ENCODE measurements at regions not wholly inside any gene's neighbourhood (a gene's known extent, or its start where the extent isn't known, plus 50 kb on each side); places are given as distances from the start of the nearest gene placed in this dataset.

DNA sequence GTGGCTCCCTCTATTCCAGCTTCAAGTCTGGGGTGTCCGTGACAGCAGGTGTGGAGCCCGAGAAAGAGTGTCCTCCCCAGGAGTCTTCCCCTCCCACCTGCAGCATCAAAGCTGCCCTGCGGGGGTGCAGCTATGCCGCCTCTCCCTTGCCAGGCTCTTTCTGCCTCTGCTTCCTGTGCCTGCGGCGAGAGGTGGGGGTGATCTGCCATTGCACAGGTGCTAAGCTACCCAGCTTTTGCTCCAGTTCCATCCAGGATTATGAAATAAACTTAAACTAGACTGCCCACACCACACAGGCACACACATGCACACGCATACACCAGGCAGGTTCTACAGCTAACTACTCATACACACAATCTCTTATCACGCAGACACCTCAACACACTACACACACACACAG, 104.7 kb upstream of the CLDN10 start:
- DNase-seq (ENCODE audit: low read depth in 2 of 2), result no peak

DNA sequence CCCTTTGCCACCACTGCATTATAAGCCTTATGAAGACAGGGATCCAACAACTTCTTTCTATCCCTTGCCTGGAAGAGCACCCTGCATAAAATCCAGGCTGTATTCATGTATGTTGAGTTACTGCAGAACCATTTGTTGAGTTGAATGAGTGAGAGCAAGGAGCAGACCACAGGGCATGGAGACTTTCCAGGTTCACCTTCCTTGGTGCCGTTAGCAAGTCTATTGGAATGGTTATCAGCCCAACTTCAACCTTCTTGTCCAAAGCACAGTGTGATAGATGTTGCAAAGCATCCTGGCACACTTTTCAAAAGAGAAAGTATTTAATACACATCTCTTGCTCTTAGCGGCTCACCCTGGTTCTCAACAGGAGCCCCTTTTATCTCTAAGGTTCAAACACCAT, 100.9 kb upstream of the CLDN10 start:
- no peak for DNase-seq (ENCODE audit: low read depth in 2 of 2)

DNA sequence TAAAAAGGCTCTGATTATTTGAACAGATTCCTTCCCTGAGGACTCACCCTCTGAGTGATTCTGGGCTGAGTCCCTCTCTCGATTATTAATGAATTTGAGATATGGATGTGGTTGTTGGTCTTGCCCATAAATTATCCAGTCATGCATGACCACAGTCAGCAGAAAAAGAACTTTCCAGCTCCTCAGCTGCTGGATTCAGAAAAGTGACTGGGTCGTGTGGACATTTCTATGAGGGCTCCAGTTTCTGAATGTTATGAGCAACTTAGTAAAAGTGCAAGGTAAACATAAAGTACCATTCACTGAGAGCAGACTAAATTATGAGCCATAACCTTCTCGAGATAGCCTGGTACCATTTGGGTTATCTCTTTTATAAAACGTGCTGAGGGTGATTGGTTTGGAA, 100.1 kb upstream of the CLDN10 start:
- no peak for DNase-seq (ENCODE audit: low read depth in 2 of 2)

DNA sequence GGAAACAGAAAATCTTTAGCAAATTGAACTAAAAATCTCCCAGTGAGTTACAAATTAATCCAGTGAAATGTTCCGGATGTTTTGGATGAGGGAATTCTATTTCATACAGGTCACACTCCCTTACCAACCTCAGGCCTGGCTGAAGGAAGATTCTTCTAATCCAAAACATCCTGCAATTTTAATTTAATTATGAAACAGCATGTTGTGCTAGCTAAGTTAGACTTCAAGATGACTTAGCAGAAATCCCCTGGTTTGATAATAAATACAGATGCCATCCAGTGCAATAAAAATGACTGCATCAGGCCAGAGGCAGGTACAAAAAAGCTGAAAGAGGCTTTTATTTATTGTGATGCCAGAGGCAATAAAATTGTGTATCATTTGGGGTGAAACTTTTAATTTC, 96.7 kb upstream of the CLDN10 start:
- no peak for DNase-seq (ENCODE audit: low read depth in 2 of 2)

DNA sequence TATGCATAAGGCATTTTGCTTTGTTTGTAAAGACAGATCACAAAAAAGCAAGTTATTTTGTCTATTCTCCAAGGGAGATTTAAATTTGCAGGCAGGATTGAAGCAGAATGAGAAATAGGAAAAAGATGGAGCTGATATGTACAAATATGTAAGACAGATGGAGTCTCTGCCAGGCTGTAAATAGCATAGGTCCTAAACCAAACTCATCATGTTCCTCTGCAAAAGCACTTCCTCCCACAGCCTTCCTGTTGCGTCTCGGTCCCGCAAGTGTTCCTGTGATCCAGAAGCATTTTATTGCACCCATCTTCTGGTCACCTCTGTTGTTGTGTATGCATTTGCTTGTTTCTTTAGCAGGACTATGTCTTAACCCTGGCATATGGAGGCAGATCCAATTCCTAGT, 95.7 kb upstream of the CLDN10 start:
- DNase-seq (ENCODE audit: low read depth in 2 of 2), result no peak

DNA sequence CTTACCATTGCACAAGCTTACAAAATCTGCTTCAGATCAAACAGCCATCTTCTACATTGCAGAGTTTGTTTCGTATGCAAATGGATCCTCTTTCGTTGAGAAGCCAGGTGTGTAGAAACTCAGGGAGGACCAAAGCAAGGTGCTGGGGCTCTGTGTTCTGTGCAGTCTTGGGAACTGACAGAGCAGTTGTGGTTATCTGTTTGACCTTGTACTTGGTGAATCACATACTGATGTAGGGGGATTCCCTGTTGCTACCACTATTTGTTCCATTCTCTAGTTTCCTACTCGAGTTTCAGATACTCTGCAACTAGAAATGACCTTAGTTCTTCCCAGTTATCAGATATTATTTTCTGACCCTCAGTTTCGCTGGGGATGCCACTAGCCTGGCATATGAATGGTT, 95.2 kb upstream of the CLDN10 start:
- no peak for DNase-seq (ENCODE audit: low read depth in 2 of 2)

DNA sequence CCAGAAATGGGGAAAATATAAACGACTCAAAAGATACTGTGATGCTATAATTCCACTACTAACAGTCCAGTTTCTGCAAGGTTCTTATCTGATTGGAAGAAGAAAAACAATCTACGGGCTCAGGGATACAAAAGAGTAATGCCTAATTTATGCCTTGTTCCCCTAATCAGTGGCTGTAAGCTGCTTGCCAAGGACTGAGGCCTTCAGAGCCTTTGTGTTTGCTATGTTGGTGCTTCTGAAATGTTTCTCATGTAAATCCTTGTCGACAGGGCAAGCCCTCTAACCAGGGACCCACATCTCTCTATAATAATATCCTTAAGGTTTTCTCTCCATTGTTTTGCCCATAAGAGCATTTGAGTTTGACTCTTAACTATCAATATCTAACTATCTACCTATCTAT, 89.7 kb upstream of the CLDN10 start:
- no peak for DNase-seq (ENCODE audit: low read depth in 2 of 2)

DNA sequence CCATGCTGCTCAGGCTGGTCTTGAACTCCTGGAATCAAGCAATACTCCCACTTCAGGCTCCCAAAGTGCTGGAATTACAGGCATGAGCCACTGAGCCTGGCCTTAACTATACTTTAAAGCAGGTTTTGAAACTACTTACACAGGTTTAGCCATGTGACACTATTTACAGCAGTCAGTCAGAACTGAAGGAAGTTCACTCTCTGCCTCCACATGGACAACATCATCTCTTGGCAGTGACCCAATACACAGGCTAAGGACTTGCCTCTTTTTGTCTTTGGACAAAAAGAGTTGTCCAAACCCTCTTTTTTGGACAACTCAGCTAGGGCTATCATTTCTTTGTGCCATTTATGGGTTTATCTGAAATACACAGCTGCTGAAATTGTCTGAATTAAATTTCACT, 89.0 kb upstream of the CLDN10 start:
- DNase-seq (ENCODE audit: low read depth in 2 of 2), result no peak

DNA sequence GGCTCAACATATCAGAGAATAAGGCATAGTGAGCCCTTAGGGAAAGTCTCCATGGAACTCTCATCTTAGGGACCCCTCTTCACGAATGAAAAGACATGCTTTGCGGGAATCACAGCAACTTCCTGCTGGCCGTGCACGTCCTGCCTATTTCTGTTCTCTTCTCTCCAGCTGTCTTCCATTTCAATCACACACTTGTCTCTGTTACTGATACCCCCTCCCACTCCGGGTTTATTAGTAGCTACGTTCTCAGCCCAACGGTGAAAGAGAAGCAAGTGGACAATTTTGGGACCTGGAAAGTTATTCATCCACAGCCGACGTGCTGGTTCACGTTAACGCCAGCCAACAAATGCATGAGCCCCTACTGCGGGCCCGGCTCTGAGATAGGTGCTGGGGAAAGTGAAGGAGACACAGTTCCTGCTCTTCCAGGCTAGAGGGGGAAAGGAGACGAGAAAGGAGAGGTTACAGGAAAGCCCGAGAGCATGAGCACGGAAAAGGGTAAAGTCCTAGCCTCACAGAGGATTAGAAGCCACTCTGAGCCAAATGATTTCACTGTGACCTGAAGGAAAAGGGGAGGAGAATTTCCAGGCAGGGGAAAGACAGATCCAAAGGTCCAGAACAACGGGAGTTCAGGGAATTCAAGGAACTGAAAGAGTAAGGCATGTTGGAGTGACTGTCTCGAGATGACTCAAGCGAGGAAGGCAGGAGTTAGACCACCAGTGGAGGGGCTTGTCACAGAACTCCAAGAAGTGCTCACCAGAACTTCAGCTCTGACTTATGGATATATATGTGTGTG, 81.8 kb upstream of the CLDN10 start:
- DNase-seq (ENCODE audit: low read depth in 2 of 2), result no peak

DNA sequence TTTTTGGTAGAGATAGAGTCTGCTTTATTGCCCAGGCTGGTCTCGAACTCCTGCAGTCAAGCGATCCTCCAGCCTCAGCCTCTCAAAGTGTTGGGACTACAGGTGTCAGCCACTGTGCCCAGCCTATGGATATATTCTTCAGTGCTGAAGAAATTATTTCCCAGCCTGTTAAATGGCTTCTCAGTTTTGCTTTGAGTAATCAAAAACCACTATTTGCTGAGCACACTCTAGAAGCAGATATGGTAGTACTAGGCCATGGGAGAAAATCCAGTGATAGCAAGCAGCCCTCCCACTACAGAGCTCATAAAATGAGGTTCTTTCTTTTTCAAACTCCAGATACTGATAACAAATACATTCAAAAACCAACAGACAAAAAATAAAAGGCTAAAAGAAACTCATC, 80.6 kb upstream of the CLDN10 start:
- no peak for DNase-seq (ENCODE audit: low read depth in 2 of 2)

DNA sequence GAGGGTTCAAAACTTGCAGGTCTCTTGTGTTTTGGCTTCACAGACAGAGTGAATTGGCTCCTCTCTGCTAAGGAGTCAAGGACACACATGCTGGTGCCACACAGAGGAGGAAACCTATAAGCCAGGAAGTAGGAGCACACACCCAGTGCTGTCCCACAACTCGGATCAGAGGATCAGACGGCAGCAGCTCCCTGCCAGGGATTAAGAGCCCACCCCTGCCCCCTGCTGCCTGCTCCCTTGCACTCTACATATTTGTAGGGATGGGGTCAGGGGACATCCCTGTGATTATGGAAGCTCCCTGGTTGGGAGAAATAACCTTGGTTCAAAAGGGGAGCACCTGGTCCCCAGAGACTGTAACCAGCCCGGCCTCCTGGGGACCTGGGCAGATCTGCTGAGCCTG, 77.5 kb upstream of the CLDN10 start:
- no peak for DNase-seq (ENCODE audit: low read depth in 2 of 2)

DNA sequence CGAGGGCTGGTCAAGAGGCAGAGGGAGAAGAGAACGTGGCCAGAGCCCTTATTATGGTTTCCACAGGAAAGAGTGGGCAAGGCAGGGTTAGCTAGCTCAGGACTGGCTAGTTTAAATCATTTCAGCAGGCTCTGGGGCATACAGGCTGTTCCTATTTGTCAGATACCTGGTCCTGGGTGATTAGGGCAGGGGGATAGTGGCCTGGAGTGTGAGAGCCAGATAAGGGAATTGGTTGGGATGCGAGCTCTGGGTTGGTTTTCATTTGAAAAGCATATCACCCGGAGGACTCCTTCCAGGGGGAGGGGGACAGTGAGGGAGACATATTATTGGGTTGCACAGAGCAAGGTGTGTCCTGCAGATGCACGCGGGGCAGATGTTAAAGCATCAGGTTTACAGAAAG, 75.3 kb upstream of the CLDN10 start:
- DNase-seq (ENCODE audit: low read depth in 2 of 2), result no peak

DNA sequence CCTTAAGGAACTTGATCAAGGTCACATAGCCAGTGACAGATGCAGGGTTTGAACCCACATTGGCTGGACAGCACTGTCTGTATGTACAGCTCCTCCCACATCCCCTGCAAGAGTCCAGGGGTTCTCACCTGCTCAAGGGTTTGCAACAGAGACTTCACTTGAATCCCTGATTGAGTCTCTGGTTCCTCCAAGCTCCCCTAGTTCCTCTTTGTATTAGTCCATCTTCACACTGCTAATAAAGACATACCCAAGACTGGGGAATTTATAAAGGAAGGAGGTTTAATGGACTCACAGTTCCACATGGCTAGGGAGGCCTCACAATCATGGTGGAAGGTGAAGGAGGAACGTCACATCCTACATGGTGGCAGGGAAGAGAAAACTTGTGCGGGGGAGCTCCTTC, 72.8 kb upstream of the CLDN10 start:
- DNase-seq (ENCODE audit: low read depth in 2 of 2), result no peak

DNA sequence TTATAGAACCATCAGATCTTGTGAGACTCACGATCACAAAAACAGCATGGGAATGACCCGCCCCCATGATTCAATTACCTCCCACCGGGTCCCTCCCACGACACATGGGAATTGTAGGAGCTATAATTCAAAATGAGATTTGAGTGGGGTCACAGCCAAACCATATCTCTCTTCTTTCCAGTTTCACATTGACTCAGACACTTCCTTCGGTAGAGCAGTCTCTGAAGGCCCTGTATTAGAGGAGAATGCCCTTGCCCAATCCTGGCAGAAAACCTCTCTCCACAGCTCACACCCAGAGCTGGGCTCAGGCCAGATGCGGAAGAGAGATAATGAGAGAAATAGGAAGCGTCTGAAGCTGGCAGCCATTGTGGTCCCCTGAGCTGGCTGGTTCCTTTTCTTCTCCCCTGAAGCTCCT, 72.4 kb upstream of the CLDN10 start:
- no peak for DNase-seq (ENCODE audit: low read depth in 2 of 2)

DNA sequence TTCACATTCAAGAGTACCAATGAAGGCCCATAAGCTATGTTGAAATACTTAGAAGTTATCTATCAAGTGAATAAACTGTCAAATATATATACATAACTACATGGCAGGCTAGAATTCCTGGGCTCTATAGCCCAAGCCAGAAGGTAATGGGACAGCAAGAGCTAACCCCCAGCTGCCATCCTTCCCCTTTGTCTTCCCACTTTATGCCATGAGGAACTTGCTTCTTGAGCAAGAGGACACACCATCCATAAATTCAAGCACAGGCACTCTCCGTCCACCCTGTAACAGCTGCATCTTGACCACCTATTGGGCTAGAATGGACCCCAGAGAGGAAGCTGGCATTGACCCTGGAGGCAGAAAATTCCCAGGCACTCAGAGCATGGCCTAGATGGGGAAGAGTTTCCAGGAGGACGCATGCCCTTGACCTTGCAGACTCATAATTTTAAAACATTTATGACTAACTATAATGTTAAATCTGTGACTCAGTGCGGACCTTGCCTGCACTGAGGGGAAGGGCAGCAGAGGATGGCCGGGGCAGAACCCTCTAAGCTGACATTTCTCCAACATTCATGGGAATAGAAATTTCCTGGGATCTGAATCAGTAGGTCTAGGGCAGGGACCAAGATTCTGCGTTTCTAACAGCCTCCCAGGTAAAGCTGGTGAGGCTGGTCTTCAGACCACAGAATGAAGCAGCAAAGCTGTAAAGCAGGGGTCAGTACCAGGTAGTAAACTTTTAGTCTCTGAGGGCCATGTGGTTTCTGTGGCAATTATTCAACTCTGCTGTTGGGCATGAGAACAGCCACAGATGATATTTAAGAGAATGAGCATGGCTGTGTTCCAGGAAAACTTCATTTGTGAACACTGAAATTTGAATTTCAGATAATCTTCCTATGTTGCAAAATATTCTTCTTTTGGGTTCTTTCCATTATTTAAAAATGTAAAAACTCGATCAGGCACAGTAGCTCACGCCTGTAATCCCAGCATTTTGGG, 71.4 kb upstream of the CLDN10 start:
- DNase-seq (ENCODE audit: low read depth in 2 of 2), result no peak

DNA sequence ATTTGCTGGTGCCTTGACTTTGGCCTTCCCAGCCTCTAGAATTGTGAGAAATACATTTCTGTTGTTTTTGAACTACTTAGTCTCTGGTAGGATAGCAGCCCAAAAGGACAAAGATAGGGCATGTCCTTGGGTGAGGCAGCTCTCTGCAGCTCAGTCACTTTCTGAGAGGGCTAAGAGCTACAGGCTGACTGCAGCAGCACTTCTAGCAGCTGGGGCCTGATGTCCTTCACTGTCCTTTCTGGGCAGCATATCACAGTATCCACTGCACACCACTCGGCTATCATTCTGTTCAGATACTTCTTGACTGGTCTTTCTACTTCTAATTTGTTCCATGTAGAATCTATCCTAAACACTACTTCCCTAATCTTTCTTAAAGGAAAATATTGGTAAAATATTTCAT, 68.5 kb upstream of the CLDN10 start:
- no peak for DNase-seq (ENCODE audit: low read depth in 2 of 2)

DNA sequence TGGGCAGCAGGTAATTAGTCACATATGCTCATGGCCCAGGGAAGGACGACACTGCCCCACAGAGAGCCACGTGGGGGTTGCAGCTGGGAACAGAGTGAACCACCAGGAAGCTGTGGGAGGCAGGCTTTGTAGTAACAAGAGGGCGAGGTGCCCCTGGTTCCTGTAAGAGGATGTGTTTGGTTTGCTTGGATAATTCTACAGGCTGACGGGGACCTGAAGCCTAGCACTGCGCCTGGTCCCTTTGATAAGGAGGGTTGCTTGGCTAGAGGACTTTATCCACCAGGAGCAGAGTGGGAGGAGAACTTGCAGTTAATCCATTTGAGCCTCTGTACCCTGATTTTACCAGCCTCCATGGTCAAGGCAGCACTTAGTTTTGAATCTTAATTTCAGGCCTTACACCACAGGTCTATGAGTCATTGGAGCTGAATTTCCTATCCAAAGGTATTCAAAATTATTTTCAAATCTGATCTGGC, 67.4 kb upstream of the CLDN10 start:
- no peak for DNase-seq (ENCODE audit: low read depth in 2 of 2)

DNA sequence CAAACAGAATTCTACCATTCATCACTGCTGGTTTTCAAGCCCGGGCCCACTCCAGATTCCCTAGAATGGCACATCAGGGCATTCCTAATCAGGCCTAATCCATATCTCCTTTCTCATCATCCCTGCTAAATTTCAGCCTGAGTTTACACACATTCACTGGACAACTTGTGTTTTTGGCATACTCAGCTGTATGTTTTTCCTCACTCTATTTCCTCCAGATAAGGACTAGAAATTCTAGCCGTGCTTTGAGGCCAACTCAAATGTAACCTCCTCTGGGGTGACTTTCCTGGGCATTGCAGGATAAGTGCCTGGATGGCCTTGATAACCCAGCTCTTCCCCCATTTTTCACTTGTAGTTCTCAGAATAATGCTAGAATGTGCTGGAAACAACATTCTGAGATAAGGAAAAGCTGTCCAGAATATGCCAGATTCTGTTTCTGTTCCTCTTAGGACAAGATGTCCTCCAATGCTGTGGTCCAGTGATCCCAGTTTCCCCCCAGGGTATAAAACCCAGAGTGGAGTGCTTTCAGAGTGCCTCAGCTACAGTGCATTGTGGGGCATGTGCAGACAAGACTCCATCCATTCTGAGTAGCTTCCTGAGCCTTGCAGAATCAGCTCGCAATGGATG, 66.9 kb upstream of the CLDN10 start:
- no peak for DNase-seq (ENCODE audit: low read depth in 2 of 2)

DNA sequence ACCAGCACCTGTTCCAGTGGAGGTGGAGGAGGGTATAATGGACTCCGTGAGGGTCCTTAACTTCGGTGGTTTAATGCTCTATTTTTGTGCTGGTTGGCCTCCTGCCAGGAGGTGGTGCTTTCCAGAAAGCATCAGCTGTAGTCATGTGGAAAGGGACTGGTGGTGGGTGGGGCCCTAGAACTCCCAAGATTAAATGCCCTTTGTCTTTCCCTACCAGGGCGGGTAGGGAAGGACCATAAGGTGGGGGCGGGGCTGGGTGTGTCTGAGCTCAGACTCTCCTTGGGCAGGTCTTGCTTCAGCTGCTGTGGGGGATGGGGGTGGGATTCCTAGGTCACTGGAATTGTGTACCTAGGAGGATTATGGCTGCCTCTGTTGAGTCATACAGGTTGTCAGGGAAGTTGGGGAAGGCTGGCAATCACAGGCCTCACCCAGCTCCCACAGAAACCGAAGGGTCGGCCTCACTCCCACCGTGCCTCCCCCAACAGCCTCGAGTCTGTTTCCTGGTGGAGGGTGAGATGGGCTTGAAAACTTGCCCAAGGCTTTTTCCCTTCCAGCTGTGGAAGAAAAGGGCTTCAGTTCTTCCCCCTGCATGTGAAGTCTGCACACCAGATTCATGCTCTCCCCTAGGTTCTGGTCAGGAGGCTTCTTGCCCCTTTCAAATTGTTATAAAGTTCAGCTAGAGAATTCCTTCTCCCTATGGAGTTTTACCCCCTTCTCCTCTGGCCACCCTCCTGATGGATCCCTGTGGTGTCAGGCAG, 60.3 kb upstream of the CLDN10 start:
- DNase-seq (ENCODE audit: low read depth in 2 of 2), result no peak

DNA sequence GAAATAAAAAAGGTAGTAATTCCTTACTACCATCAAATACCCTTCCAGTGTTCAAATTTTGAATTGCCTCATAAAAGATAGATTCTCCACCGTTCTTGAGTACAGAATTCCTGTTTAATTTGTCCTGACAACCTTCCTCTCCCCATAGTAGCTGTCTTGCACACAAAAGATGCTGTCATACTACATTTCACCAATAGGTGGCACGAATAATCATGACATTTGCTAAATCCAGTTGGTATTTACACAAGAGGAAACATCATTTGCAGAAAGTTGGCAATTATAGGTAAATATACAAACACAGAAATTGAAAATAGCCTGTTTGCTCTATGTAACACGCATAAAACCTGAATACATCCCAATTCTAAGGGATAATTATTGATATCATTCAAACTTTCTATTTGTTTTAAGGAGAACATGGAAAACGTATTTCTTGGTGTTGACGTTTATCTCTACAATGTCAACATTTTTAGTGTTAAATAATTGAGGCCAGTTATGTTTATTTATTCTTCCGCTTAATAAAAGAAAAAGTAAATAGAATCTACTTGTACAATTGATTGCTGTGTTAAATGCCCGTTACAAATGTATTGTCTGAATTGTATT, 58.3 kb upstream of the CLDN10 start:
- no peak for DNase-seq (ENCODE audit: low read depth in 2 of 2)

DNA sequence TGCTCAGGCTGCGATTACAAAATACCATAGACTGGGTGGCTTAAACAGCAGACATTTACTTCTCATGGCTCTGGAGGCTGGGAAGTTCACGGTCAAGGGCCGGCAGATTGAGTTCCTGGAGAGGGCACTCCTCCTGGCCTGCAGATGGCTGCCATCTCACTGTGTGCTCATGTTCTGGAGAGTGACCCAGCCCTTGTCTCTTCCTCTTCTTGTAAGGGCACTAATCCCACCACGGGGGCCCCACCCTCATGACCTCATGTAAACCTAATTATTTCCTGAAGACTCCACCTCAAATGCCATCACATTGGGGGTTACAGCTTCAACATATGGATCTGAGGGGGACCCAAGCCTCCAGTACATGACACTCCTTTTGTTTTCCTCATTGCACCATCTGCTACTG, 56.0 kb upstream of the CLDN10 start:
- no peak for DNase-seq (ENCODE audit: low read depth in 2 of 2)

All from stimulated activated CD8-positive, alpha-beta memory T cell treated with anti-CD3 and anti-CD28 coated beads, Interleukin-2, amount 100 ng/mL, for 1 hour (primary cell).